CD14-positive monocyte (primary cell): ENCODE measurements at regions not wholly inside any gene's neighbourhood (a gene's known extent, or its start where the extent isn't known, plus 50 kb on each side); places are given as distances from the start of the nearest gene placed in this dataset.

Experiments
- DNase-seq, 3 donors: peaks; one replicate each; pipeline ENCODE4 v3.0.0-alpha.2; 2011 to 2022
- H2AFZ ChIP-seq: 2 replicates; pipeline ENCODE4 v1.6.0; 2012; ENCODE audit warnings: mild to moderate bottlenecking, low read depth, low read length, inconsistent platforms; ENCODE audit not compliant: insufficient read depth, poor library complexity, severe bottlenecking
- H3K27ac ChIP-seq, 2 donors: 1 replicate in 1 of 2; 2 replicates in 1 of 2; pipeline ENCODE4 v1.5.1; 2012 to 2013; ENCODE audit warnings: low read length in 2 of 2, control low read depth in 1 of 2, inconsistent platforms in 1 of 2, low read depth in 1 of 2, mild to moderate bottlenecking in 1 of 2
- H3K27me3 ChIP-seq, 2 donors: one replicate each; pipeline versions ENCODE4 v1.6.0 to v1.6.1; 2011 to 2013; ENCODE audit warnings: low read length in 2 of 2; ENCODE audit not compliant: control insufficient read depth in 2 of 2, insufficient read depth in 2 of 2
- H3K36me3 ChIP-seq, 2 donors: replicated peaks in 1 of 2; 1 replicate in 1 of 2; 2 replicates in 1 of 2; pipeline versions ENCODE4 v1.5.1 to v1.6.1; 2012 to 2013; ENCODE audit warnings: low read length in 2 of 2, control low read depth in 1 of 2, inconsistent platforms in 1 of 2, mild to moderate bottlenecking in 1 of 2; ENCODE audit not compliant: insufficient read depth in 2 of 2, control insufficient read depth in 1 of 2
- H3K4me1 ChIP-seq, 2 donors: 1 replicate in 1 of 2; 2 replicates in 1 of 2; pipeline versions ENCODE4 v1.5.1 to v1.6.1; 2012 to 2013; ENCODE audit warnings: low read length in 2 of 2, control low read depth in 1 of 2, inconsistent platforms in 1 of 2, mild to moderate bottlenecking in 1 of 2, moderate library complexity in 1 of 2; ENCODE audit not compliant: insufficient read depth in 2 of 2, control insufficient read depth in 1 of 2
- H3K4me2 ChIP-seq: replicated peaks from 2 replicates; pipeline ENCODE3; 2012; ENCODE audit warnings: low read length, moderate library complexity, mild to moderate bottlenecking; ENCODE audit not compliant: poor library complexity, severe bottlenecking; ENCODE audit errors: extremely low read depth
- H3K4me3 ChIP-seq, 3 experiments: fragments of 200-600 bp in 1 of 3; sonication (generic) in 1 of 3; replicated peaks in 1 of 3; 1 replicate in 2 of 3; 2 replicates in 1 of 3; pipeline ENCODE4 v1.5.1; 2011 to 2013; ENCODE audit warnings: low read length in 3 of 3, mild to moderate bottlenecking in 3 of 3, control low read depth in 2 of 3, low read depth in 2 of 3, inconsistent platforms in 1 of 3, moderate library complexity in 1 of 3
- H3K79me2 ChIP-seq: 2 replicates; pipeline ENCODE4 v1.6.0; 2012; ENCODE audit warnings: mild to moderate bottlenecking, control low read depth, inconsistent platforms, low read length, moderate library complexity; ENCODE audit not compliant: insufficient read depth
- H3K9ac ChIP-seq: 2 replicates; pipeline ENCODE4 v1.6.0; 2017; ENCODE audit warnings: low read length, mild to moderate bottlenecking; ENCODE audit not compliant: insufficient read depth, poor library complexity, severe bottlenecking
- H3K9me3 ChIP-seq, 2 donors: replicated peaks in 1 of 2; 1 replicate in 1 of 2; 2 replicates in 1 of 2; pipeline versions ENCODE4 v1.5.1 to v1.6.1; 2012 to 2013; ENCODE audit warnings: low read length in 2 of 2, control low read depth in 1 of 2; ENCODE audit not compliant: control insufficient read depth in 1 of 2, insufficient read depth in 1 of 2
- H4K20me1 ChIP-seq: 2 replicates; pipeline ENCODE4 v1.6.0; 2012; ENCODE audit warnings: mild to moderate bottlenecking, low read length, control low read depth, moderate library complexity; ENCODE audit not compliant: insufficient read depth
- H3K27ac Mint-ChIP-seq, 7 donors: one replicate each; pipeline ENCODE4 v1.8.0; 2020; ENCODE audit warnings: mild to moderate bottlenecking in 7 of 7, mixed read lengths in 7 of 7, moderate library complexity in 6 of 7, inconsistent platforms in 2 of 7
- H3K27me3 Mint-ChIP-seq, 3 donors: one replicate each; pipeline ENCODE4 v1.8.0; 2021 to 2022; ENCODE audit warnings: low read depth in 3 of 3, mild to moderate bottlenecking in 3 of 3, mixed read lengths in 3 of 3, moderate library complexity in 3 of 3, inconsistent platforms in 1 of 3
- H3K36me3 Mint-ChIP-seq, 2 donors: one replicate each; pipeline ENCODE4 v1.8.0; 2020; ENCODE audit warnings: mixed read lengths in 2 of 2, inconsistent platforms in 1 of 2, mild to moderate bottlenecking in 1 of 2
- H3K4me1 Mint-ChIP-seq: one replicate; pipeline ENCODE4 v1.8.0; 2020; ENCODE audit warnings: mild to moderate bottlenecking, mixed read lengths
- H3K4me3 Mint-ChIP-seq, 2 donors: one replicate each; pipeline ENCODE4 v1.8.0; 2020; ENCODE audit warnings: mild to moderate bottlenecking in 2 of 2, mixed read lengths in 2 of 2, moderate library complexity in 1 of 2
- H3K9me3 Mint-ChIP-seq, 7 donors: one replicate each; pipeline ENCODE4 v1.8.0; 2020 to 2022; ENCODE audit warnings: mixed read lengths in 7 of 7, mild to moderate bottlenecking in 6 of 7, moderate library complexity in 6 of 7, inconsistent platforms in 2 of 7
- WGBS: methylation state at CpG from one replicate; pipeline ENCODE4 v1.1.5; 2013; ENCODE audit warnings: missing lambda C conversion rate; ENCODE audit not compliant: insufficient coverage; 5-methylcytosine and 5-hydroxymethylcytosine counted together
- intact Hi-C, 2 donors: fragments of 100-400 bp; cut with micrococcal nuclease; formaldehyde crosslinking; loops; one replicate each; pipeline versions ENCODE4 v1.15.0 to v1.15.1; 2023
- TF ChIP-seq, protein P1 (sequence below): fragments of 200-600 bp; IDR thresholded peaks from one replicate; pipeline ENCODE4 v1.8.0; 2022; ENCODE audit warnings: antibody characterized with exemption, mild to moderate bottlenecking

DNA sequence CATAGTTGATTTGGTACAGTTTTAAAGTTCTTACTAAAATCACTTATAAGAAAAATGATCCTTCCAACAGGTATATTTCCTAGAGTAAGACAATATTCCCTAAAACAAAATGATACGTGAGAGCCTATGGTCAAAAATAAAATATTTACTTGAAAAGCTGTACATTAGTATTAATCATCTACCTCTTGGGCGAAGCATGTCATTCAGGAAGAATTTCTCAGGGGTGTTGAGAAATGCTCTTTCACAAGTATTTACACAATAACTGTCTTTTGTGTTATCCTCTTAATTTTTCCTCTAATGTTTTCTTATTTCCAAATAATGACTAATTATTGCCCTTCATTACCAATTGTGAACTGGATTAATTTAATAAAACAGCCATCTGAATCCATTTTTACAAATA, 466.3 kb downstream of the SATB2 start:
- Histone ChIP-seq H3K4me3 (no peak overlapping the region), H4K20me1 (no peaks in the 10 kb centered on the region), H3K79me2 (no peaks in the 10 kb centered on the region), H2AFZ (no peak overlapping the region), H3K27ac (no peak overlapping the region), H3K4me1 (no peaks in the 10 kb centered on the region), H3K9ac (no peak overlapping the region), H3K9me3 (peaks cover 0 to 2% of the 10 kb centered on the region in 2 donors), H3K4me2 (no peak overlapping the region), H3K36me3 (no peaks in the 10 kb centered on the region), H3K27me3 (no peaks in the 10 kb centered on the region)
- no peaks in the 10 kb centered on the region for H3K36me3 Mint-ChIP-seq
- TF ChIP-seq, protein P1, sequence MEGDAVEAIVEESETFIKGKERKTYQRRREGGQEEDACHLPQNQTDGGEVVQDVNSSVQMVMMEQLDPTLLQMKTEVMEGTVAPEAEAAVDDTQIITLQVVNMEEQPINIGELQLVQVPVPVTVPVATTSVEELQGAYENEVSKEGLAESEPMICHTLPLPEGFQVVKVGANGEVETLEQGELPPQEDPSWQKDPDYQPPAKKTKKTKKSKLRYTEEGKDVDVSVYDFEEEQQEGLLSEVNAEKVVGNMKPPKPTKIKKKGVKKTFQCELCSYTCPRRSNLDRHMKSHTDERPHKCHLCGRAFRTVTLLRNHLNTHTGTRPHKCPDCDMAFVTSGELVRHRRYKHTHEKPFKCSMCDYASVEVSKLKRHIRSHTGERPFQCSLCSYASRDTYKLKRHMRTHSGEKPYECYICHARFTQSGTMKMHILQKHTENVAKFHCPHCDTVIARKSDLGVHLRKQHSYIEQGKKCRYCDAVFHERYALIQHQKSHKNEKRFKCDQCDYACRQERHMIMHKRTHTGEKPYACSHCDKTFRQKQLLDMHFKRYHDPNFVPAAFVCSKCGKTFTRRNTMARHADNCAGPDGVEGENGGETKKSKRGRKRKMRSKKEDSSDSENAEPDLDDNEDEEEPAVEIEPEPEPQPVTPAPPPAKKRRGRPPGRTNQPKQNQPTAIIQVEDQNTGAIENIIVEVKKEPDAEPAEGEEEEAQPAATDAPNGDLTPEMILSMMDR, result no peak
- intact Hi-C loops, result no loop called here
- no peaks in the 10 kb centered on the region for H3K4me1 Mint-ChIP-seq
- H3K9me3 Mint-ChIP-seq, result peaks cover 0 to 4% (median 3%) of the 10 kb centered on the region in 7 donors
- WGBS, result no CpG with 5 or more reads among the region's 2 CpGs
- H3K4me3 Mint-ChIP-seq, result no peak overlapping the region
- H3K27ac Mint-ChIP-seq, result no peak overlapping the region
- H3K27me3 Mint-ChIP-seq, result peaks cover 0 to 2% (median 0%) of the 10 kb centered on the region in 3 donors
- DNase-seq, result no peak

DNA sequence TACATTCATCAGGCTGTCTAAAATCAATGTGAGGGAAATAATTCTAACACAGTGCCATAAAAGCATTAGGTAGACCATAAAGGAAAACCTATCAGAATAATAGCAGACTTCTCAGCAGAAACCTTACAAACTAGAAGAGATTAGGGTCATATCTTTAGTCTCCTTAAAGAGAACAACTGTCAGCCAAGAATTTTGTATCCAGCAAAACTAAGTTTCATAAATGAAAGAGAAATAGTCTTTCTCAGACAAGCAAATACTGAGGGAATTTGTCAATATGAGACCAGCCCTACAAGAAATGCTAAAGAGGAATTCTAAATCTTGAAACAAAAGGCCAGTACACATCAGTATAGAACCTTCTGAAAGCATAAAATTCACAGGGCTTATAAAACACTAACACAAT, 482.0 kb downstream of the SATB2 start:
- no peak for DNase-seq
- no peaks in the 10 kb centered on the region for H3K79me2 ChIP-seq
- Mint-ChIP-seq H3K27ac (no peak overlapping the region), H3K9me3 (peaks cover 4 to 21% (median 5%) of the 10 kb centered on the region in 7 donors), H3K36me3 (no peaks in the 10 kb centered on the region), H3K27me3 (no peaks in the 10 kb centered on the region), H3K4me3 (no peak overlapping the region), H3K4me1 (no peaks in the 10 kb centered on the region)
- H3K27me3 ChIP-seq, result no peaks in the 10 kb centered on the region
- no peaks in the 10 kb centered on the region for H4K20me1 ChIP-seq
- H3K4me2 ChIP-seq, result no peak overlapping the region
- no peaks in the 10 kb centered on the region for H3K36me3 ChIP-seq
- no peak overlapping the region for H2AFZ ChIP-seq
- TF ChIP-seq, protein P1, result no peak
- H3K4me3 ChIP-seq, result no peak overlapping the region
- H3K27ac ChIP-seq, result no peak overlapping the region
- intact Hi-C loops, result no loop called here
- H3K9ac ChIP-seq, result no peak overlapping the region
- H3K4me1 ChIP-seq, result no peaks in the 10 kb centered on the region
- peaks cover 19% of the 10 kb centered on the region in 2 donors for H3K9me3 ChIP-seq
